ENCODE measurements at regions not wholly inside any gene's neighbourhood (a gene's known extent, or its start where the extent isn't known, plus 50 kb on each side); places are given as distances from the start of the nearest gene placed in this dataset.

DNA sequence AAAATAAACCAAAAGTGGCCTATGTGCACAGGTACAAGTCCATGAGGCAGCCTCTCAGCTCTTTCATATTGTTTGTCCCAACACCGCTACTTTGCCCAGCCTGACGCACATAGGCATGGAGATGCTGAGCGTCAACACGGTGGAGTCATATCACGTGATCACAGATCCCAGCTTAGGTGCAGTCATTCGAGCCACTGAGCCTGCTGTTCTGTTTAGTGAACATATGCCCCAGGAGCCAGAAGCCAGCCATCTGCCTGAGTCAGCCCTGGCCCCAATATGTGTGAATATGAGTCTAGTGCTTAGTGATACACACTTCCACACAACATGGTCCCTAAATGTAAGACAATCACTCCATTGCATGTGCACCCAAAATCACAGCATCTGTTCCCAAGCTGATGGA is 88.2 kb upstream of the LCLAT1 start:
- no peak for TF ChIP-seq KLF16 (tag by site-specific recombination; IDR thresholded peaks at IDR 0.05)
- no peak for TF ChIP-seq ZNF121 (tag by site-specific recombination; IDR thresholded peaks at IDR 0.05)
- TF ChIP-seq ZNF302 (tag by site-specific recombination; IDR thresholded peaks at IDR 0.05; ENCODE audit: low read depth): no peak
- no peak for TF ChIP-seq YY1 (tag by site-specific recombination; IDR thresholded peaks at IDR 0.05)

All from HEK293 (cell line).